ENCODE measurements at regions not wholly inside any gene's neighbourhood (a gene's known extent, or its start where the extent isn't known, plus 50 kb on each side); places are given as distances from the start of the nearest gene placed in this dataset.
A peak's percentile ranks its signal among the peaks of the same experiment; 100 is the strongest.

DNA sequence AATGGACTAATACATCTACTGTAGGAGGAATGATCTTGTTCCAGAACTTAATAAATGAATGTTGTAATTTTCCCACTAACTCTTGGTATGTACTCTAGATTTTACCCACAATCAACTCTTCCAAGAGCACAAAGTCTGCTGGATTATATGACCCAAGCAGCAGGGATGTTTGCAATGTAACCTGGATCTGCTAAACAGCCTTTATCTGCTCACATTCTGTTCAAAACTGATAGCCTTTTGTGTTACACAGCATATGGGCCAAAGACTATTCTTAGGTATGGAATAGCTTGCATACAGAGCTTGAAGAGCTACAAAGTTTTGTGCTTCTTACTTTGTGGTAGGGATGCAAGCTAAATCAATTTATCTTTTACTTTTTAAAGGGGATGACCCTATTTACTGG lies 213.7 kb upstream of the DCN start:
- DNase-seq (ENCODE audit: low spot score), result no peak

DNA sequence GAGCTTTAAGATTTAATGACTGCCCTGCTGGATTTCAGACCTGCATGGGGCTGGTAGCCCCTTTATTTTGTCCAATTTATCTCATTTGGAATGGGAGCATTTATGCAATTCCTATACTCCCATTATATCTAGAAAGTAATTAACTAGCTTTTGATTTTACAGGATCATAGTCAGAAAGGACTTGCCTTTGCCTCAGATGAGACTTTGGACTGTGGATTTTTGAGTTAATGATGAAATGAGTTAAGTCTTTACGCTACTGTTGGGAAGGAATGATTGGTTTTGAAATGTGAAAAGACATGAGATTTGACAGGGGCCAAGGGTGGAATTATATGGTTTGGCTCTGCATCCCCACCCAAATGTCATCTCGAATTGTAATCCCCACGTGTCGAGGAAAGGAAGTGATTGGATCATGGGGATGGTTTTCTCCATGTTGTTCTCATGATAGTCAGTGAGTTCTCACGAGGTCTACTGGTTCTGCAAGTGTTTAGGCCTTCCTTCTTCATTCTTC lies 213.1 kb upstream of the DCN start:
- DNase-seq (ENCODE audit: low spot score), result no peak

DNA sequence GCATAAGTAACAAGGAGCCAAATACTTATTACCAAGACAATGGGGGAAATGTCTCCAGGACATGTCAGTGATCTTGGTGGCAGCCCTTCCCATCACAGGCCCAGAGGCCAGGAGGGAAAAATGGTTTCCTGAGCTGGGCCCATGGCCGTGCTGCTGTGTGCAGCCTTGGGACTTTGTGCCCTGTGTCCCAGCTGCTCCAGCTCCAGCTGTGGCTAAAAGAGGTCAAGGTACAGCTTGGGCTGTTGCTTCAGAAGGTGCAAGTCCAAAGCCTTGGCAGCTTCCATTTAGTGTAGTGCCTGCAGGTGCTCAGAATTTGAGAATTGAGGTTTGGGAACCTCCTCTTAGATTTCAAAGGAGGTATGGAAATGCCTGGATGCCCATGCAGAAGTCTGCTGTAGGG lies 212.3 kb upstream of the DCN start:
- no peak for DNase-seq (ENCODE audit: low spot score)

DNA sequence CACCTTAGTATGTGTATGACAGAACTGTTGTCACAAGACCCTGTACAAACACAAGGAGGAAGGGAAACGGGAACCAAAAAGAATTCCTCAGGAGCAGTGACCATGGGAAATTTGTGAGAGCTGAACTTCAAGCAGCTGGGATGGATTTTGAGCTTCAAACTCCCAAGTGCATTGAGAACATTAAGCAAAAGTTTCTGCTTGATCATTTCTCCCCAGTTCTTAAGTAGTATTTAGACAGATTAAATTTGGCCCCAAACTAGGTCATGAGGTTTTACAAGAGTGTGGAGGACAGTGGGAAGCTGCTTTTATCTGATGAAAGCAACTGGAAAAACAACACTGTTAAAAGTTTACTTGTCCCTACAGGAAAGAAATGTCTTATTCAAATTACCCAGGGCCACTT lies 206.0 kb upstream of the DCN start:
- DNase-seq (ENCODE audit: low spot score), result no peak

DNA sequence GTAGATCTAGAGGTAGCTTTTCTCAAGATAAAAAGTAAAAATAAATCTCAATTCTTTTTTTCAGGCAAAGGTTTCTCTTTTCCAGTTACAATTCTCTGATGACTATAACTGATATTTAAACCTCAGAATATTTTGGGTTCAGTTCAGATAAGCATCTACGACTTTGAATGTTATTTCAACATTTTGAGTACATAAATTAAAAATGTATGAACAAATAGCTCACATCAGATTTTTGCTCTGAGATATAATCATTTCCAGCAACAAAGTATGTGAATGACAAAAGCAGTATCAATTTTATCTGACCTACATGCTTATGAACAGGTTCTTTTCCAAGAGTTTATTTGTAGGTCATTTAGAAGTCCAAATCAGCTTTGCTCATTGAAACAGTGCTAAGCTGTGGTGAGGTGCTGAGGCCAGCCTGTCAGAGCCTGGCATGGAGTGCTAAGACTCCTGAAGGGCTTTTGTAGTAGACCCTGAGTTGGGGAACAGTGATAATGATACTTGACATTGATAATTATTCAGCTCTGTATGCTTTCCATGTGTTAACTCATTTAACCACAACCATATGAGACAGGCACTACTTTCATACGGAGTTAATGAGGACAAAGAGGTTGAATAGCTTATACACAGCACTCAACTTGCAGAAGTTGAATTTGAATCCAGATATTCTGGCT lies 205.0 kb upstream of the DCN start:
- DNase-seq (ENCODE audit: low spot score), result no peak

DNA sequence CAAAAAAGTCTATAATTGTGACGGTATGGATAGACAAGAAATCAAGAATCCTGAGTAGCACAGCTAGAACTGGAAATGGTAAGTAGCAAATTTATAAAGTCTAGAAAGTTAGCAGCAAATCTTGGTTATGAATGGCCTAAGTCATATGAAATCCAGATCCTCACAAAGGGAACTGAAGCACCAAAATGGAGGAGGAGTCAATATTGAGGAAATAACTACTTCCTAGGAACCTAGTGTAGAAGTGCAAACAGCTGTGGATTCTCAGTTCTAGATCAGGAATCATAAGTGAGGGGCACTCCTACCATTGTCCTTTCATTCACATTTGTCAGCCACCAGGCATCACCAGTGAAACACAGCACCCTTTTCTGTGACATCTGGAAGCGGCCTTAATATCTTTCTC lies 202.2 kb upstream of the DCN start:
- DNase-seq (ENCODE audit: low spot score), result no peak

DNA sequence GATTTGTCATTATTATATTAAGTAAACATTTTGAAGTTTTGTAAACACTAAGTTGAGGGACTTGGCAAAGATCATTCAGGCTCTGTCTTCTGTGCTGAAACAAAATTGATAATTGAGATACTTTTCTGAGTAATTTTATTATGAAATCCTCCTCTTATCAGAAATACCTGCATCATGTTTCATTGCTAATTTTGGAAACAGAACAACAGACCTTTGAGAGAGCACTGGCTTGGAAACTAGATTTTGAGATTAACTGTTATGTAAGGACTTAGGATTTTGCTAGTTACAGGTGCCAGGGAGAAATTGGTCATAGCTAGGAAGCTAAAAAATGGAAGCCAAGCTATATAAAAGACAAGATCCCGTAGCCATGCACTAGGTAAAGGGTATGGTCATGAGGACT lies 201.7 kb upstream of the DCN start:
- no peak for DNase-seq (ENCODE audit: low spot score)

DNA sequence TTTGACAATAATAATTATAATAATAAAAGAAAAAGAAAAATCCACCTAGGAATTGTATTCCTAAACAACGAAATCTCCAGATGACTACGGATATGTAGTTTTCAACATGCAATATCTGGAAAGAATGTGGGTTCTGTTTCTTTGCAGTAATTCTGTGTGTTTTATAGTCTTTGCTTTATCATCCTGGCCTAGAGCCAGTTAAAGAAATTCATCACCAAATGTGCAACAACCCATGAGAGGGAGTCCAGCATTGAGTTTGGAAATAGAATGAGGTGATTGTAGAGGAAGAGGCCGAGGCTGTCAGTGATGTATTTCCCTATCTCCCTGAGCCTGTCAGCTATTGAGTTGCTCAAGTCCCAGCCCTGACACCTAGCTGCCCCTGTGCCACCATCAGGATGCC lies 200.5 kb upstream of the DCN start:
- no peak for DNase-seq (ENCODE audit: low spot score)

DNA sequence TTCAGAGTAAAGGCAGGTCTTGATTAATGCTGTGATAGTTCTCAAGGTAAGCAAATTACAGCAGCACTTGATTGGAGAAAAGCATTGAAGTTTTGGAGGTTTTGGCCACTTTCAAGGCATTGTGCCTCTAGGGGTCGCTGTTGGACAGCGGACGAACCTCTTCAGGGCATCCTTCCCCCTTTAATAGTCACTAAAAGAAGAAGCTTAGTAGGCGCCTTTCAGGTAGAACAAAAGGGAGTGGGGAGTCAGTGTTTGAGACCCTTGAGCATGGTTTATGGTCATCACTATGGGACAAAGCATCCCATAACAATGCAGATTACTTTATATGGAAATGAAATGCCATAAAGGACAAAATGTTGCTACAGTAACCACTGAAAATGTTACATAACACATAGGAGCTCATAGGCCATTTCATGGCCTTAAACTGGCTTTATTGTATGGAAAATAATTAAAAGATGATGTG lies 199.5 kb upstream of the DCN start:
- peak; percentile 68 for DNase-seq (ENCODE audit: low spot score)

DNA sequence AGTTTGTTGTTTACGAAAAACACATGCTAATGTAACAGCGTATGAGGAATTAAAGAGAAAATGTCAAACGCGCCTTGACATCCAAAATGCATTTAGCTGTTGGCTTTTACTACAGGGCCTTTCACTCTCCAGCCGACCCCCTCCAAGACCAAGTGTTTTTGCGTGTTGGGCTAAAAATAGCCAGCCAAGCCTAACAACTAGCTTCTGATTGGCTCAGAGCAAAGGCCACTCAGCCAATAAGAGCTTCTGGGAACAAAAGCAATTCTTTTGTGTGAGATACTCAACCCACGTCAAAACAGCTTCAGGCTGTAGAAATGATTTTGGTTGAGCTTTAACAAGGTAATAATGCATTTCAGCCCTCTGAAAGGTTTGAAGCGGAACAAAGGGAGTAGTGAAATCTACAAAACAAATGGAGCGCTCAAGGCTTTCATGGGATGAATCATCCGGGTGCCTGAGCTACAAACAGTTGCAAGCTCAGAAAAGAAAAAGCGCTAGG lies 198.7 kb upstream of the DCN start:
- DNase-seq (ENCODE audit: low spot score), result peak; percentile 6

DNA sequence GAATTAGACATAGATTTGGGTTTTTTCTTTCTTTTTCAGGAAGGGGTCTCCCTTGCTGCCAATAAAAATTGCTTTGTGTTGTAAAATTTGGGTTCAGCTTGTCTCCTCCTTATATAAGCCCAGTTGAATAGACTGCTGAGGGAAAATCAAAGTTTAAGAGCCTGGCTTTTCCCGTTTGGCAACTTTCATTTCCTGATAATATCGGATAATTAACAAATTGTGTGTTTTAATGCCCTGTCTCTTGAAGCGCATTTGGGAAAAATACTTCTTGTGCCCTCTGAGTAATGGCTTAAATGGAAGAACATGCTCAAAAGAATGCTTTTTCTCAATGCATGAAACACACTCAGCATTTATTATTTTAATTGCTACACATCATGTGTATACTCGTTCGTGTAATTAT lies 198.0 kb upstream of the DCN start:
- DNase-seq (ENCODE audit: low spot score), result no peak

DNA sequence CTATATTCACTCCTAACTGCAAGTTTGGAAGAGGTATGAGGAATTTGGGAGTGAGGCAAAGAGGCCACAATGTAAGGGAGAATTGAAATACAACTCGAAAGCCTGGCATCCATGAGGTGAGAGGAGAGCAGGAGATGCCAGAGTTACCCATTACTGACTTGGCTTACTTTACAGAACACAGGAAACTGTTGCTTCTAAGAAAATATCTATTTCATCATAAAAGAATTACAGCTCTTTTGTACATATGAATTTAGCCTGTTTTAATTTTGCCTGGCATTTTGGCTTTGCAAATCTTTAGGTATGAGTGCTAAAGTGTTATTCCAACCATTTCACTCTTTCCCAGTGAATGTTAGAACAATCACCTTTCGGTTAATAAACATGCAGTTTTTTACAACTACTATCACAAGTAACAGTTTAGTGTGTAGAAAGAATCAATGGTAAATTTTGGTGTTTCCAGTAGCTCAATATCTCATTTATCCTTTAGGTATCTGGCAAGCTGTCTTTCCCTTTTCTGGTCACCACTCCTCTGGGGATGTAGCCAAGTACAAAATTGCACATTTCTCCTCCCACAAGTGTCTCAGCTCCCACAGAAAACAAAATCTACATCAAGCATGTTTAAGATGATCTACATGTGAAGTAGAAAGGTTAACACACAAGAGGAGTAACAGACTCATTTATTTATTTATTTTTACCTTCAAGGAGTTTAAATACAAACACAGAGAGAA lies 196.6 kb upstream of the DCN start:
- DNase-seq (ENCODE audit: low spot score), result no peak

DNA sequence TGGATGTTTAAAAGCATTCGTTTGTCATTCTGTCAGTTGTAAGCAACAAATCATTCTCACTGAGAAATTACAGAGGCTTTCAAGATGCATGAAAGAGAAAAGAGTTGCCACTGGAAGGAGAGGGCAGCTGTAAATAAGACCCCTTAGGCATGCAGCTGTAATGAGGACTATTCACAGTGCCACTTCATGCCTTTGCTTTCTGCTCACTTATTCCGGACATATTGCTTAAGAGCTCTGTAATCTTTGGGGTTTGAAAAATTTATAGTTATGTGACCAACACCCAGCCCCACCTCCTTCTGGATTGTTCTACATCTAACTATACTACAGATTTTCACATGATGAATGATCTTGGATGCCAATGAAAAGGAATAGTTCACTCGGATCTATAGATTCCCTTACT lies 194.8 kb upstream of the DCN start:
- DNase-seq (ENCODE audit: low spot score), result no peak

DNA sequence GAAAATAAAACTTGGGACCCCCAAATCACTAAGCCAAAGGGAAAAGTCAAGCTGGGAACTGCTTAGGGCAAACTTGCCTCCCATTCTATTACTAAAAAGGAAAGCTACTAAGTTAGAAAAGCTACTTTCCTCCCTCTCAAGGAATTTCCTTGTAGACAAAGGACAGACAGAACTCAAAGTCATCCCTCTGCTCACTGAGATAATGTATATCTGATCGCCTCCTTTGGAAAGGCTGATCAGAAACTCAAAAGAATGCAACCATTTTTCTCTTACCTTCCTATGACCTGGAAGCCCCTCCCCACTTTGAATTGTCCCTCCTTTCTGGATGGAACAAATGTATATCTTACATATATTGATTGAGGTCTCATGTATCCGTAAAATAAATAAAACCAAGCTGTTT lies 190.5 kb upstream of the DCN start:
- DNase-seq (ENCODE audit: low spot score), result no peak

DNA sequence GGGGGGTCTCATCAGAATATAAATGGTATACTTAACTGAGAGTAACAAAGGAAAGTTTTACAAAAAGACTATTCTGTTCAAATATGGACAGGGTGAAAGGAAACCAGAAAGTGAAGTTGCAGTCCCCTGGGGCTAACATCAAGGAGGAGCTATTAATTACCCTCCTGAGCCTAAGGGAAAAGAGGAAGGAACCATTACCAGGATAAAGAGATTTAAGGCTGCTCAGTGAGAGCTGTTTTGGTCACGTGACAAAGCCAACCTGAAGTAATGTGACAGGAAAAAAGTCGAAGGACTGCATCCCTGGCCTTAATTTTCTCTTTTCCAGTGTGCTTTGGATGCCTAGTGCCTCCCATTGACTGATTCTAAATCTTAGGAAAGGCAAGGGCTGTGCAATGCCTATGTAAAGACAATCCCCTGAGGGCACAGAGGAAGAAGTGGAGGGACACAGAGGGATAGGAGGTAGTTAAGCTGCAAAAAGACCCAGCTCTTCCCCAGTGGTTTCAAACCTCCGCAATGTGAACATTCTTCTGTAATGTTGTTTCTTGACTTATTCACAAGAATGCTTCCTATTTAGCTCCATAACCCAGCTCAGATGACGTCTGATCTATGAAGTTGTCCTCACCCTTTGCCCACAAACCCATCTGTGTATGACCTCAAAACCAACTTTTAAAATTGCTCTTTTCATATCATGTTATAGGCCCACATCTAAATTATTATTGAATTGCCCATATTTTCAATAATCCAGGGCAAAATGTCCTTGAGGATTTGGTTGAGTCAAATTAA lies 187.7 kb upstream of the DCN start:
- no peak for DNase-seq (ENCODE audit: low spot score)

DNA sequence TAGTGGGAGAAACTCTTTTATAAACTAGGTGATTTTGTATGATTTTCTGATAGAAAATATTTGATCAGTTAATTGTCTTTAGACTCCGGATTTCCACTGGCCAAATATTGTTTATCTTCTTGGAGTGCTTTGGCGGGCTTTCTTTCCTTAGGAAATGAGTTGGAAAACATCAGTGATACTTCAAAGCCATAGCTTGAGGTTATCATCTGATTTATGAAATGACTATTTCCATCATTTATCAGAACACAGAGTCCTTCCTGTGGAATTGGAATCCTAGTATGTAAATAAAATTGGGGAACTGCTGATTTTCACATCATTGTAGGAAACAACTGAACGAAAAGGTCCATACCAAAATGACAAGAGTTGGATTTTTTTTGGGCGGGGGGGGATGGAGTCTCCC lies 186.0 kb upstream of the DCN start:
- no peak for DNase-seq (ENCODE audit: low spot score)

DNA sequence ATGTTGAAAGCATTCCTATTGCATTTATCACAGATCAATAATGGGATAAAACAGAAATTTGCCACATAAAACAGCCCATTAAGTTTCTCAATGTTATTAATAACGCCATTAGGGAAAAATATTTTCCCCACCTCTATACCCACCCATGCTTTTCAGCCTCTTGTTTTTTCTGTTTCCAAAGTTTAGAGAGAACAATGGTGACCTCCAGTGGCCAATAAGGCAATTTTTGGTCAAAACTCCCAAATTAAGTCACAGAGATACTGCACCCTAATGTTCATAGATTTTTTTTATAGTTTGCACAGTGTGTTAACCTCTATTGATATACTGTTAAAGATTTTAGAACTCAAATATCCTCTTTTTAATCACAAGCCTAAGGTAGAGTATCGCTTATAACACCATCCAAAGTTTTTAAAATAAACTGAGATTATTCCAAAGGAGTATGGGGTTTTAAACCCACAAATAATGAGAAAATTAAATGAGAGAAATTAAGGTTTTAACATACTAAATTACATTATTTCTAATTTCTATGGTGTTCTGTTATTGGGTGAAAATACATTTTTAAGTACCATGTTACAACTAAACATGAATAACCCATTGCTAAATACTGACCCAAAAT lies 184.7 kb upstream of the DCN start:
- DNase-seq (ENCODE audit: low spot score), result peak; percentile 41

DNA sequence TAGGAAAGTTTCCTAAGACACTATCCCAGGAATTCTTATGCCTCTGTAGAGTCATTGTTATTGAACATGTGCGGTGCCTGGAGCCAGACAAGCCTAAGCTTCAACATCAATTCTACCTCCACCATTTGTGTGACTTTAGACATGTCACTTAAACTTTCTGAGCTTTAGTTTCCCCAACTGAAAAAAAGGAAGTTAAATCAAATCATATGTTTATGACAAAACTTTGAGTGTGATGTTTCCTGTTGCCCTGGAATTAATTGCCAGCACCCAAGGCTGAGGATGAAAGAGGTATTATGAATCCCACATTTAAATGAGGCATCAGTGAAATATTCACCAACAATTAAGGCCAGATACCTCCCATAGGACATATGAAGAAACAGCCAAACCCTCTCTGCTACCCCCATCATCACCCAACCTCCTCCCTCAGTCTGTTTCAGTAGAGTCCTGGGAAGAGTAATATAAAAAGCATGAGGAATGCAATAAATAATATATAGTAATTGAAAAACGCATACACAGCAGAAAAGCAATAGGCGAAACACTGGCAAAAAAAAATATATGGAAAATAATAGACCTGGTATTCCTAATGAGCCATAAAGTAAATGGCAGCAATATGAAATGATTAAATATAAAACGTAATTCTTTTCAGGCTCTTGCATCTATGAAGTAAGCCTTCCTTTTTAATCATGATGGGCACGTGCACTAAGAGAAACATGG lies 182.0 kb upstream of the DCN start:
- DNase-seq (ENCODE audit: low spot score), result no peak

DNA sequence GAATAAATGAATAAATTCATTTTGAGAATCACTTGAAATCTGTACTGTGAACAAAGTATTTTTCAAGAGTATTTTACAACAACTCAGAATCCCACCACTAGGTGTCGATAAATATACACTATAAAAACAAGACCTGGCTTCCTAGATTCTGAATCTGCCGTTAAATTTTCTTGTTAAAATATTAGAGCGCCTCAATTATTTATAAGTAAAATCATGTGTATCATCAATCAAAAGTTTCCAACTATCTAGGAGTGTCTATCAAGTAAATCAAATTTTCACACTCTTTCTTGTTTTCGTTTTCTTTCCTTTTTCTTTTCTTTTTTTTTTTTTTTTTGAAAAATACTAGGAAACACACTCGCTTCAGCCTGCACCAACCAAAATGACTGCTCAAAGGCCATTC lies 179.2 kb upstream of the DCN start:
- peak; percentile 62 for DNase-seq (ENCODE audit: low spot score)

DNA sequence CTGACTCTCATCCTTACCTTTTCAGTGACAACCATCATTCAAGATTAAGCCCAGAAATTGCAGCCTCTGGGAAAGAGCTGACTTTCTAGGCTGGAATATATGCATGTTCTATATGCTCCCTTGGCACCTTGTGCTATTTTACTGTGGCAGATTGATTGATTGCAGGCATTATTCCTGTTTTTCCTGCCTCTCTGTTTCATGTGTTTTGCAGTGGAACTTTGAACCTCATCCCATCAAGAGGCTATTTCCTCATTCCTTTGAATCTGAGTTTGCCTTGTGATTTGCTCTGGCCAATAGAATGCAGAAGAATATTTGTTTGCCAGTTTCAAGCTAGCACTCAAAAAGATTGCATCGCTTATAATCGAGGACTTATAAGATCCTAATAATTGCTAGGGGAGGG lies 174.8 kb upstream of the DCN start:
- DNase-seq (ENCODE audit: low spot score), result no peak

DNA sequence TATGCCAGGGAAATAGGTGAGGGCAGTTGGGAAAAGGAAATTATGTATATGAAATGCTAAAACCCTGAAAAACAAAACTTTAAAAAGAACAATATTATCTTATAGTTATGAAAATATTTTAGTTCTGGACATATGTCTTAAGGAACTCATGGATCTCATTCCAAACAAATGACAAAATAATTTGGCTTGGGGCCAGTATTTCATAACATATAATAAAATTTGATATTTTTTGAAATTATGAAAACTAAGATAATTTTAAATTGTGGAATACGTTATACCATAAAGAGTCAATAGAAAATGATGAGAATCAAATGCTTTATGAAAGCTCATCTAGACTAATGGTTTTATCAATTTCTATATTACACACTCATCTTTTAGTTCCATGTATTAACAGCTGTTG lies 173.8 kb upstream of the DCN start:
- DNase-seq (ENCODE audit: low spot score), result no peak

All from RKO (cell line).